ENCODE measurements at regions not wholly inside any gene's neighbourhood (a gene's known extent, or its start where the extent isn't known, plus 50 kb on each side); places are given as distances from the start of the nearest gene placed in this dataset.

- Histone ChIP-seq H3K4me1 (ENCODE audit: insufficient read depth, low read length) (no peaks in the 10 kb centered on the region; the same call in 1 of the 2 replicates), H2BK12ac (ENCODE audit: insufficient read length, low read depth, low read length) (no peak overlapping the region), H3T11ph (ENCODE audit: low read length) (no peak overlapping the region), H4K8ac (replicated peaks; ENCODE audit: insufficient read length, low read depth, low read length) (no peak overlapping the region), H3K27me3 (ENCODE audit: insufficient read depth, low read length) (no peaks in the 10 kb centered on the region), H2BK15ac (ENCODE audit: low read depth, low read length) (no peak overlapping the region), H2BK5ac (ENCODE audit: insufficient read length, low read length) (no peak overlapping the region), H3K4ac (ENCODE audit: low read depth, low read length) (no peak overlapping the region), H2BK20ac (ENCODE audit: low read depth, low read length, poor library complexity, severe bottlenecking) (no peak overlapping the region), H3K79me1 (ENCODE audit: insufficient read depth, low read depth, low read length, poor library complexity, severe bottlenecking) (no peaks in the 10 kb centered on the region), H3K9me3 (ENCODE audit: control insufficient read depth, low read depth, low read length) (no peaks in the 10 kb centered on the region), H2AK5ac (ENCODE audit: insufficient read length, low read length) (no peak overlapping the region), H3K14ac (ENCODE audit: insufficient read depth, low read length) (no peak overlapping the region), H2AFZ (ENCODE audit: low read length) (no peak overlapping the region), H4K91ac (ENCODE audit: insufficient read length, low read depth, low read length) (no peak overlapping the region), H4K5ac (ENCODE audit: insufficient read length, low read depth, low read length) (no peak overlapping the region), H3K4me2 (ENCODE audit: insufficient read depth, insufficient read length, low read length) (no peak overlapping the region), H3K27ac (ENCODE audit: insufficient read length, low read depth, low read length) (no peak overlapping the region), H3K9ac (ENCODE audit: extremely low read depth, insufficient read length, low read length) (no peak overlapping the region), H2BK120ac (ENCODE audit: low read depth, low read length, poor library complexity, severe bottlenecking) (no peak overlapping the region), H4K20me1 (ENCODE audit: control insufficient read depth, insufficient read depth, insufficient read length) (no peaks in the 10 kb centered on the region), H3K23me2 (ENCODE audit: insufficient read length, low read depth, low read length, poor library complexity, severe bottlenecking) (no peaks in the 10 kb centered on the region), H3K79me2 (ENCODE audit: insufficient read depth, low read length) (no peaks in the 10 kb centered on the region), H3K23ac (ENCODE audit: insufficient read length, low read depth, low read length) (no peak overlapping the region), H3K18ac (ENCODE audit: insufficient read length, low read depth, low read length) (no peak overlapping the region), H3K56ac (ENCODE audit: insufficient read length, low read depth, low read length) (no peak overlapping the region)
- H3K4me3 Mint-ChIP-seq = no peak overlapping the region
- no peak overlapping the region for H3K27ac Mint-ChIP-seq
- no peak for TF ChIP-seq CTCF (conservative IDR thresholded peaks at IDR 0.05)
- peaks cover 0 to 9% of the 10 kb centered on the region in 2 experiments; a peak in 2 of 5 replicates for H3K9me3 Mint-ChIP-seq
- H3K27me3 Mint-ChIP-seq (ENCODE audit: low read depth) = peaks cover 4% of the 10 kb centered on the region; the same call in 1 of the 2 replicates
- no peak for DNase-seq
- H3K4me1 Mint-ChIP-seq = peaks cover 22 to 25% of the 10 kb centered on the region in 2 experiments
- WGBS (ENCODE audit: extremely low coverage, insufficient read length, low lambda C conversion rate) = no CpG with 5 or more reads among the region's 5 CpGs
- no peaks in the 10 kb centered on the region; a peak in 1 of 7 replicates for H3K36me3 Mint-ChIP-seq (ENCODE audit: insufficient read depth in 1 of 3, low read depth in 3 of 3)
Observed at GRCh38 chr16:79740252-79740651, 139.7 kb upstream of the MAF start.

Measured in H9 (cell line).